H1 (cell line): ENCODE measurements at regions not wholly inside any gene's neighbourhood (a gene's known extent, or its start where the extent isn't known, plus 50 kb on each side); places are given as distances from the start of the nearest gene placed in this dataset.

Experiments used
- EGR1 ChIP-seq: IDR thresholded peaks from 2 replicates; pipeline ENCODE4 v1.6.1; 2011; ENCODE audit warnings: low read depth, low read length, borderline replicate concordance
- HDAC2 ChIP-seq, 2 experiments: fragments of 300-600 bp in 1 of 2; sonication (generic) in 1 of 2; IDR thresholded peaks; 2 replicates each; pipeline ENCODE4 v1.6.1; 2011 to 2012; ENCODE audit warnings: low read depth in 2 of 2, low read length in 2 of 2, mild to moderate bottlenecking in 2 of 2, moderate library complexity in 2 of 2, borderline replicate concordance in 1 of 2, inconsistent platforms in 1 of 2
- HDAC6 ChIP-seq: IDR thresholded peaks from one replicate; pipeline ENCODE4 v1.7.1; 2012; ENCODE audit warnings: low read depth, mild to moderate bottlenecking, inconsistent platforms, low read length, moderate library complexity
- POLR2A ChIP-seq, 2 experiments: IDR thresholded peaks; 1 replicate in 1 of 2; 2 replicates in 1 of 2; pipeline ENCODE4 v1.6.1; 2011; ENCODE audit warnings: low read depth in 2 of 2, low read length in 2 of 2, mild to moderate bottlenecking in 2 of 2; ENCODE audit errors: control extremely low read depth in 1 of 2
- RBBP5 ChIP-seq: IDR thresholded peaks from 2 replicates; pipeline ENCODE4 v1.7.1; 2012; ENCODE audit warnings: low read depth, mild to moderate bottlenecking, inconsistent platforms, low read length, moderate library complexity, borderline replicate concordance
- SP1 ChIP-seq: IDR thresholded peaks from 2 replicates; pipeline ENCODE4 v1.6.1; 2011; ENCODE audit warnings: low read depth, low read length
- TAF7 ChIP-seq: optimal IDR thresholded peaks from 2 replicates; pipeline ENCODE3; 2011; ENCODE audit warnings: low read depth, mild to moderate bottlenecking, inconsistent platforms, low read length, moderate library complexity, borderline replicate concordance
- ZNF274 ChIP-seq: IDR thresholded peaks from 2 replicates; pipeline ENCODE4 v1.7.0; 2012; ENCODE audit warnings: low read length, borderline replicate concordance; ENCODE audit errors: extremely low read depth
- TF ChIP-seq, protein P1 (sequence below): fragments of 300-600 bp; sonication (generic); IDR thresholded peaks from 2 replicates; pipeline ENCODE4 v1.7.1; 2012; ENCODE audit warnings: low read length, moderate library complexity, mild to moderate bottlenecking, inconsistent platforms; ENCODE audit not compliant: insufficient replicate concordance
- TF ChIP-seq, protein P2 (sequence below): IDR thresholded peaks from 2 replicates; pipeline ENCODE4 v1.6.1; 2012; ENCODE audit warnings: inconsistent platforms

DNA sequence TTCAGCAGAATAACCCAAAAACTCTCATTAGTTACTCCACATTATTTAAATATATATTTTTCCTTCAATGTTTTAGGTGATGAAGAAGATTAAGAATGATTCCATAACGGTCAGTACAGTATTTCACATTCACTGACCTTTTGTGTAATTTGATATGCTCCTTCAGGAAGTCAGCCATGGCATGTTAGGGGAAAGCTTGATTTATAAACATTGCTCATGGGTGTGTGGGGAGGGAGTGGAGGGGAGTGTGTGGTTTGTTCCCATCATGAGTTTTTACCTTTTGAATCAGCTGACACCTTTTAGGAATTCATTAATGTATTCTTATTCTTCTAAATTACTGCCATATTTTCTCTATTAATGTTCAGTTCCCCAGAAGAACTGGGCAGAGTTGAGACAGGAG lies 240.2 kb downstream of the ATG4C start (continued):
- TF ChIP-seq, protein P1, sequence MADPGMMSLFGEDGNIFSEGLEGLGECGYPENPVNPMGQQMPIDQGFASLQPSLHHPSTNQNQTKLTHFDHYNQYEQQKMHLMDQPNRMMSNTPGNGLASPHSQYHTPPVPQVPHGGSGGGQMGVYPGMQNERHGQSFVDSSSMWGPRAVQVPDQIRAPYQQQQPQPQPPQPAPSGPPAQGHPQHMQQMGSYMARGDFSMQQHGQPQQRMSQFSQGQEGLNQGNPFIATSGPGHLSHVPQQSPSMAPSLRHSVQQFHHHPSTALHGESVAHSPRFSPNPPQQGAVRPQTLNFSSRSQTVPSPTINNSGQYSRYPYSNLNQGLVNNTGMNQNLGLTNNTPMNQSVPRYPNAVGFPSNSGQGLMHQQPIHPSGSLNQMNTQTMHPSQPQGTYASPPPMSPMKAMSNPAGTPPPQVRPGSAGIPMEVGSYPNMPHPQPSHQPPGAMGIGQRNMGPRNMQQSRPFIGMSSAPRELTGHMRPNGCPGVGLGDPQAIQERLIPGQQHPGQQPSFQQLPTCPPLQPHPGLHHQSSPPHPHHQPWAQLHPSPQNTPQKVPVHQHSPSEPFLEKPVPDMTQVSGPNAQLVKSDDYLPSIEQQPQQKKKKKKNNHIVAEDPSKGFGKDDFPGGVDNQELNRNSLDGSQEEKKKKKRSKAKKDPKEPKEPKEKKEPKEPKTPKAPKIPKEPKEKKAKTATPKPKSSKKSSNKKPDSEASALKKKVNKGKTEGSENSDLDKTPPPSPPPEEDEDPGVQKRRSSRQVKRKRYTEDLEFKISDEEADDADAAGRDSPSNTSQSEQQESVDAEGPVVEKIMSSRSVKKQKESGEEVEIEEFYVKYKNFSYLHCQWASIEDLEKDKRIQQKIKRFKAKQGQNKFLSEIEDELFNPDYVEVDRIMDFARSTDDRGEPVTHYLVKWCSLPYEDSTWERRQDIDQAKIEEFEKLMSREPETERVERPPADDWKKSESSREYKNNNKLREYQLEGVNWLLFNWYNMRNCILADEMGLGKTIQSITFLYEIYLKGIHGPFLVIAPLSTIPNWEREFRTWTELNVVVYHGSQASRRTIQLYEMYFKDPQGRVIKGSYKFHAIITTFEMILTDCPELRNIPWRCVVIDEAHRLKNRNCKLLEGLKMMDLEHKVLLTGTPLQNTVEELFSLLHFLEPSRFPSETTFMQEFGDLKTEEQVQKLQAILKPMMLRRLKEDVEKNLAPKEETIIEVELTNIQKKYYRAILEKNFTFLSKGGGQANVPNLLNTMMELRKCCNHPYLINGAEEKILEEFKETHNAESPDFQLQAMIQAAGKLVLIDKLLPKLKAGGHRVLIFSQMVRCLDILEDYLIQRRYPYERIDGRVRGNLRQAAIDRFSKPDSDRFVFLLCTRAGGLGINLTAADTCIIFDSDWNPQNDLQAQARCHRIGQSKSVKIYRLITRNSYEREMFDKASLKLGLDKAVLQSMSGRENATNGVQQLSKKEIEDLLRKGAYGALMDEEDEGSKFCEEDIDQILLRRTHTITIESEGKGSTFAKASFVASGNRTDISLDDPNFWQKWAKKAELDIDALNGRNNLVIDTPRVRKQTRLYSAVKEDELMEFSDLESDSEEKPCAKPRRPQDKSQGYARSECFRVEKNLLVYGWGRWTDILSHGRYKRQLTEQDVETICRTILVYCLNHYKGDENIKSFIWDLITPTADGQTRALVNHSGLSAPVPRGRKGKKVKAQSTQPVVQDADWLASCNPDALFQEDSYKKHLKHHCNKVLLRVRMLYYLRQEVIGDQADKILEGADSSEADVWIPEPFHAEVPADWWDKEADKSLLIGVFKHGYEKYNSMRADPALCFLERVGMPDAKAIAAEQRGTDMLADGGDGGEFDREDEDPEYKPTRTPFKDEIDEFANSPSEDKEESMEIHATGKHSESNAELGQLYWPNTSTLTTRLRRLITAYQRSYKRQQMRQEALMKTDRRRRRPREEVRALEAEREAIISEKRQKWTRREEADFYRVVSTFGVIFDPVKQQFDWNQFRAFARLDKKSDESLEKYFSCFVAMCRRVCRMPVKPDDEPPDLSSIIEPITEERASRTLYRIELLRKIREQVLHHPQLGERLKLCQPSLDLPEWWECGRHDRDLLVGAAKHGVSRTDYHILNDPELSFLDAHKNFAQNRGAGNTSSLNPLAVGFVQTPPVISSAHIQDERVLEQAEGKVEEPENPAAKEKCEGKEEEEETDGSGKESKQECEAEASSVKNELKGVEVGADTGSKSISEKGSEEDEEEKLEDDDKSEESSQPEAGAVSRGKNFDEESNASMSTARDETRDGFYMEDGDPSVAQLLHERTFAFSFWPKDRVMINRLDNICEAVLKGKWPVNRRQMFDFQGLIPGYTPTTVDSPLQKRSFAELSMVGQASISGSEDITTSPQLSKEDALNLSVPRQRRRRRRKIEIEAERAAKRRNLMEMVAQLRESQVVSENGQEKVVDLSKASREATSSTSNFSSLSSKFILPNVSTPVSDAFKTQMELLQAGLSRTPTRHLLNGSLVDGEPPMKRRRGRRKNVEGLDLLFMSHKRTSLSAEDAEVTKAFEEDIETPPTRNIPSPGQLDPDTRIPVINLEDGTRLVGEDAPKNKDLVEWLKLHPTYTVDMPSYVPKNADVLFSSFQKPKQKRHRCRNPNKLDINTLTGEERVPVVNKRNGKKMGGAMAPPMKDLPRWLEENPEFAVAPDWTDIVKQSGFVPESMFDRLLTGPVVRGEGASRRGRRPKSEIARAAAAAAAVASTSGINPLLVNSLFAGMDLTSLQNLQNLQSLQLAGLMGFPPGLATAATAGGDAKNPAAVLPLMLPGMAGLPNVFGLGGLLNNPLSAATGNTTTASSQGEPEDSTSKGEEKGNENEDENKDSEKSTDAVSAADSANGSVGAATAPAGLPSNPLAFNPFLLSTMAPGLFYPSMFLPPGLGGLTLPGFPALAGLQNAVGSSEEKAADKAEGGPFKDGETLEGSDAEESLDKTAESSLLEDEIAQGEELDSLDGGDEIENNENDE = no peak
- no peak for TF ChIP-seq SP1
- TF ChIP-seq, protein P2, sequence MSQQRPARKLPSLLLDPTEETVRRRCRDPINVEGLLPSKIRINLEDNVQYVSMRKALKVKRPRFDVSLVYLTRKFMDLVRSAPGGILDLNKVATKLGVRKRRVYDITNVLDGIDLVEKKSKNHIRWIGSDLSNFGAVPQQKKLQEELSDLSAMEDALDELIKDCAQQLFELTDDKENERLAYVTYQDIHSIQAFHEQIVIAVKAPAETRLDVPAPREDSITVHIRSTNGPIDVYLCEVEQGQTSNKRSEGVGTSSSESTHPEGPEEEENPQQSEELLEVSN = no peak
- TF ChIP-seq RBBP5 = no peak
- no peak for TF ChIP-seq HDAC6
- no peak for TF ChIP-seq HDAC2 (IDR thresholded peaks at IDR 0.05; ENCODE audit: borderline replicate concordance in 1 of 2, low read depth in 2 of 2, low read length in 2 of 2)
- no peak for TF ChIP-seq EGR1
- no peak for TF ChIP-seq POLR2A (IDR thresholded peaks at IDR 0.05; ENCODE audit: control extremely low read depth in 1 of 2, low read depth in 2 of 2, low read length in 2 of 2)
- TF ChIP-seq ZNF274 = no peak
- TF ChIP-seq TAF7 = no peak
